AG09309 (cell line): ENCODE measurements at regions not wholly inside any gene's neighbourhood (a gene's known extent, or its start where the extent isn't known, plus 50 kb on each side); places are given as distances from the start of the nearest gene placed in this dataset.

Experiments
- DNase-seq: peaks from one replicate; pipeline ENCODE4 v3.0.0-alpha.2; 2010; ENCODE audit warnings: low read depth
- H3K4me3 ChIP-seq: 2 replicates; pipeline ENCODE4 v1.5.1; 2011; ENCODE audit warnings: mild to moderate bottlenecking, low read depth, low read length, moderate library complexity; ENCODE audit not compliant: control insufficient read depth
- TF ChIP-seq, protein P1 (sequence below): IDR thresholded peaks from 2 replicates; pipeline ENCODE4 v1.5.1; 2011; ENCODE audit warnings: mild to moderate bottlenecking, low read depth, low read length, inconsistent platforms; ENCODE audit not compliant: insufficient read depth, control insufficient read depth; ENCODE audit errors: missing control alignments

DNA sequence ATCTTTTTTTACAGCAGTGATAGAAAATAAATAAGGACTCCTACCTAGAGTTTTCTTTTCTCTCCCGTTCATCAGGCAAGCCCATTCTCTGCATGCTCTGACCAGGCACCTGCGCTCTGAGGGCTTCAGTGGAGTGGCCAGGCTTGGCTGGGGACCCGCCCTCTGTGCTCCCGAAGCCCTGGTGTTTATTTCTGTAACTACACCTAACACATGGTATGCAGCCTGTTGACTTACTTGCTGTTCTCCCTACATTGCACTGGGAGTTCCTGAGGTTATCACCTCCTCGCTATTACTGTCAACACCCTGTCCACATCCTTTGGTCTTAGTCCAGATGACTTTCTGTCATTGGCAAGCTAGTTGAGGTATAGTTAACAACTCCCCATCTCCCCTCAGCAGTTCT lies 317.7 kb downstream of the LPIN1 start:
- TF ChIP-seq, protein P1, sequence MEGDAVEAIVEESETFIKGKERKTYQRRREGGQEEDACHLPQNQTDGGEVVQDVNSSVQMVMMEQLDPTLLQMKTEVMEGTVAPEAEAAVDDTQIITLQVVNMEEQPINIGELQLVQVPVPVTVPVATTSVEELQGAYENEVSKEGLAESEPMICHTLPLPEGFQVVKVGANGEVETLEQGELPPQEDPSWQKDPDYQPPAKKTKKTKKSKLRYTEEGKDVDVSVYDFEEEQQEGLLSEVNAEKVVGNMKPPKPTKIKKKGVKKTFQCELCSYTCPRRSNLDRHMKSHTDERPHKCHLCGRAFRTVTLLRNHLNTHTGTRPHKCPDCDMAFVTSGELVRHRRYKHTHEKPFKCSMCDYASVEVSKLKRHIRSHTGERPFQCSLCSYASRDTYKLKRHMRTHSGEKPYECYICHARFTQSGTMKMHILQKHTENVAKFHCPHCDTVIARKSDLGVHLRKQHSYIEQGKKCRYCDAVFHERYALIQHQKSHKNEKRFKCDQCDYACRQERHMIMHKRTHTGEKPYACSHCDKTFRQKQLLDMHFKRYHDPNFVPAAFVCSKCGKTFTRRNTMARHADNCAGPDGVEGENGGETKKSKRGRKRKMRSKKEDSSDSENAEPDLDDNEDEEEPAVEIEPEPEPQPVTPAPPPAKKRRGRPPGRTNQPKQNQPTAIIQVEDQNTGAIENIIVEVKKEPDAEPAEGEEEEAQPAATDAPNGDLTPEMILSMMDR = no peak
- H3K4me3 ChIP-seq = no peak overlapping the region
- DNase-seq = no peak

DNA sequence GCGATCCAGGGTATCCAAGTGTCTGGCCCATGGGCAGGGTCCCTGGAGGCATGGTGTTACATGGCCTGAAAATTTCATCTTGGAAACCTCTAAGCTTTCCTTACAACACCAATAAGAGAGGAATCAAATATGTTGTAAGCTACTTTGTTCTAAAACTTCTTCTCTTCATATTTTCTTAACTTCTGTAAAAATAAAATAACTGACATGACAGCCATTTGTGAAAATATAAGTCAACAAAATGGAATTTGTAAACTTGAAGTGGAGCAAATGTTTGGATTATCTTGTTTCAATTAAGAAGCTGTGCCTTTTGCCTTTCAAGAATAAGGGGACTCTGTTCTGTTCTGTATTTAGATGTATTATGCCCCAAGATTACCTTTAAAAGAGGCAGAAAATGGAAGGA lies 319.7 kb downstream of the LPIN1 start:
- TF ChIP-seq, protein P1 = no peak
- H3K4me3 ChIP-seq = no peak overlapping the region
- no peak for DNase-seq

DNA sequence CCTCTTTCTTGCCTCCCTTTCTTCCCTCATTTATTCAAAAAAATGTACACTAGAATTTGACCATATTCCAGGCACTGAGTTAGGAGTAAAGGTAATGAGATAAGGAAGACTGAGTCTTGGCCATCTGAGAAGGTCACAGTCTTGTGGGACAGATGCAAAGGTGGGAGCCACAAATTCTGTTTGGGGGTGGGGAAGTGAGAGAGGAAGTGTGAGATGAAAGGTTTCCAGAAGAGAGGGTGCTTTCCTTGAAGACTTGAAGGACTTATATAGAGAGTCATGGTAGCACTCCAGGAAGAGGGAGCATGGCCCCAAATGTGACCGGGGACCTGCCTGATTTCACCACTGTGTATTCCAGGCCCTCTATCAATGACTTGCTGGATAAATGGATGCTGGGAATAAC lies 320.6 kb downstream of the LPIN1 start:
- no peak for DNase-seq
- TF ChIP-seq, protein P1 = no peak
- H3K4me3 ChIP-seq = no peak overlapping the region

DNA sequence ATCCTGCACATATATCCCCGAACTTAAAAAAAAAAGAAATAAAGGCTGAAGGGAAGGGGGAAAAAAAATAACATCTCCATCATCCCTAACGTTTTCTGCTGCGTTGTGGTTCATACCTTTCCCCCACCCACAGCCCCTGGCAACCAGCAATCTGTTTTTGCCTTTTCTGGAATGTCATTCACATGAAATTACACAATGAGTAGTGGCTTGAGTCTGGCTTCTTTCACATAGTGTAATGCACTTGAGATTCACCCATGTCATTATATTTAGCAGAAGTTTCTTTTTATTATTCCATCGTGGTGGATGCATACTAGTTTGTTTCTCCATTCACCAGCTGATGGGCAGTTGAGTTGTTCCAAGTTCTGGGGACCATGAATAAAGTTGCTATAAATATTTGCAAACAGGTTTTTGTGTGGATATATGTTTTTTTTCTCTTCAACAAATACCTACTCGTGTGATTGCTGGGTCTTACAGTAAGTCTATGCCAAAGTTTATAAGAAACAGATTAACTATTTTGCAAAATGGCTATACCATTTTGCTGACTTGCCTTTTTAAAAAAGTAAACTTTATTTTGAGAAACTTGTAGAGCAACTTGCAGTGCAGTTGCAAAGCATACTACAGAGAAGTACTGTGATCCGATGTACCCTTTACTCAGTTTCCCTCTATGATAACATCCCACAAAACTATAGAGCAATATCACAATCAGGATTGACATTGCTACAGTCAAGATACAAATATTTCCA lies 322.5 kb downstream of the LPIN1 start:
- DNase-seq = no peak
- H3K4me3 ChIP-seq = no peak overlapping the region
- TF ChIP-seq, protein P1 = no peak

DNA sequence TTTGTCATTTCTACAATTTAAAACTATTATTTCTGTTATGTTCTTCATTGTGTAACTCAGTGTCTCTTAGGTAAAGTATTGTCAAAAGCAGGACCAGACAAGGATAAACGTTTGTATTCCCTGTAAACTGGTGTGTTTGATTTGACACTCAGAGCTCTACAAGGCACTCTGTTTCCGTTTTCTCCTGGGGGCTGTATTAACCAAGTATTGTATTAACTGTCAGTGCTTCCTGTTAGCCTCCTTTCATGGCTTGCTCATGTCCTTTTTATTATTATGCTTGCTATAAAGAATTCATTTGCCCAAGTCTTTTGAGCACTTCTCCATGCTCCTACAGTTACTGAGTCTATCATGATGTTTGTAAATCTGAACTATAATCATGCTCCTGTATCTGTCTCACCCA lies 323.7 kb downstream of the LPIN1 start:
- no peak for DNase-seq
- no peak overlapping the region for H3K4me3 ChIP-seq
- TF ChIP-seq, protein P1 = no peak

DNA sequence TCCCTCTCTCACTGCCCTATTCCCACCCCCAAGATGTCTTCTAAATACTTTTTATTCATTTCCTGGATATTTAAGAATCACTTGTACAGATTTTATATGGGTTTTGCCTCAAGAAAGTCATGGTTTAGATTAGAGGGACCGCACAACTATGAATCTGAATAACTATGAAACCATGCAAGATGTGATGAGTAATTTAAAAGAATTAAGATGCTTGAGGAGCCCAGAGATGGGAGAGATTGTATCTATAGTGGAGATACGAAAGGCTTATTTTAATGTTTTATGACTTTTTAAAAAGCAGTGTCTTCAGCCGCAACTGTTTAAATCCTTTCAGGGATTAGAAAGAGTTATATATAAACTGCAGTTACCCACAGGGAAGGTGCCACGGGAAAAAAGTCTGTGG lies 324.1 kb downstream of the LPIN1 start:
- H3K4me3 ChIP-seq = no peak overlapping the region
- TF ChIP-seq, protein P1 = no peak
- peak; percentile 74 for DNase-seq

DNA sequence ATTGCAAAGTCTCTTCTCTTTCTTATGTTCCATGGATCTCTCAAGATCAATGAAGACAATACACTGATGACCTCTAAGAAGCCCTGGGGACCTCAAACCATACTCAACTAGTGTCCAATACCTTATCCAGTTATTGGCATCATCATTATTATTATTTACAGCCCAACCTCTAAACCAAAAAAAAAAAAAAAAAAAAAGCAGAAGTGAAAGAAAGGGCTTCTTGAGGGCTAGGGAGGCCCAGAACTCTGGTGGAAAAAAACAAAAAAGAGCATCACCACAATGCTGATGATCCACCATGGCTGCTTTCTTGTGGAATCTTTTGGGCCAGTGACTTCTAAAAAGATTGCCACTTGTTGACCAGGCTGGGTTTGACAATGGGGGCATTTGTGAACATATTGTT lies 324.9 kb downstream of the LPIN1 start:
- H3K4me3 ChIP-seq = no peak overlapping the region
- TF ChIP-seq, protein P1 = no peak
- no peak for DNase-seq
